SU-DHL-6 (cell line): ENCODE measurements at regions not wholly inside any gene's neighbourhood (a gene's known extent, or its start where the extent isn't known, plus 50 kb on each side); places are given as distances from the start of the nearest gene placed in this dataset.

Experiments
- CTCF ChIP-seq: fragments of 200-600 bp; sonication (generic); IDR thresholded peaks from one replicate; pipeline ENCODE4 v1.5.1; 2017; ENCODE audit warnings: antibody characterized with exemption, mild to moderate bottlenecking, low read length, moderate library complexity; ENCODE audit not compliant: insufficient read depth, poor library complexity, severe bottlenecking
- EZH2phosphoT487 ChIP-seq: fragments of 200-600 bp; sonication (generic), shearing (Covaris generic); conservative IDR thresholded peaks from 2 replicates; pipeline ENCODE4 v1.6.1; 2018; ENCODE audit warnings: mild to moderate bottlenecking, antibody characterized with exemption, low read length, moderate library complexity, mixed read lengths

GRCh38 chr7:106405697-106406141, 120.9 kb upstream of the NAMPT start:
- TF ChIP-seq CTCF (no peak), EZH2phosphoT487 (no peak)
